GM12865 (cell line): ENCODE measurements at regions not wholly inside any gene's neighbourhood (a gene's known extent, or its start where the extent isn't known, plus 50 kb on each side); places are given as distances from the start of the nearest gene placed in this dataset.

Experiments
- DNase-seq: peaks from one replicate; pipeline ENCODE4 v3.0.0; 2010; ENCODE audit warnings: low read depth
- H3K4me3 ChIP-seq: 2 replicates; pipeline ENCODE4 v1.5.1; 2011; ENCODE audit warnings: mild to moderate bottlenecking, low read depth, low read length, control low read depth
- TF ChIP-seq, protein P1 (sequence below): IDR thresholded peaks from 2 replicates; pipeline ENCODE4 v1.5.1; 2011; ENCODE audit warnings: low read length, control low read depth, low read depth, inconsistent platforms; ENCODE audit not compliant: insufficient read depth; ENCODE audit errors: missing control alignments

DNA sequence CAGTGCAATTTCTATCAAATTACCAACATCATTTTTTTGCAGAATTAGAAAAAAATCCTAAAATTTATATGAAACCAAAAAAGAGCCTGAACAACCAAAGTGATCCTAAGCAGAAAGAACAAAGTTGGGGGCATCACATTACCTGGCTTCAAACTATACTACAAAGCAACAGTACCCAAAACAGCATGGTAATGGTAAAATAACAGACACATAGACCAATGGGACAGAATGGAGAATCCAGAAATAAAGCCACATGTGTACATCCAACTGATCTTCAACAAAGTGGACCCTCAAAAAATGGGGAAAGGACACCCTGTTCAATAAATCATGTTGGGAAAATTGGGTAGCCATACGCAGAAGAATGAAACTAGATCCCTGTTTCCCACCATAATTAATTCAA, 245.7 kb upstream of the CTAGE1 start:
- H3K4me3 ChIP-seq = no peak overlapping the region
- DNase-seq = no peak
- TF ChIP-seq, protein P1, sequence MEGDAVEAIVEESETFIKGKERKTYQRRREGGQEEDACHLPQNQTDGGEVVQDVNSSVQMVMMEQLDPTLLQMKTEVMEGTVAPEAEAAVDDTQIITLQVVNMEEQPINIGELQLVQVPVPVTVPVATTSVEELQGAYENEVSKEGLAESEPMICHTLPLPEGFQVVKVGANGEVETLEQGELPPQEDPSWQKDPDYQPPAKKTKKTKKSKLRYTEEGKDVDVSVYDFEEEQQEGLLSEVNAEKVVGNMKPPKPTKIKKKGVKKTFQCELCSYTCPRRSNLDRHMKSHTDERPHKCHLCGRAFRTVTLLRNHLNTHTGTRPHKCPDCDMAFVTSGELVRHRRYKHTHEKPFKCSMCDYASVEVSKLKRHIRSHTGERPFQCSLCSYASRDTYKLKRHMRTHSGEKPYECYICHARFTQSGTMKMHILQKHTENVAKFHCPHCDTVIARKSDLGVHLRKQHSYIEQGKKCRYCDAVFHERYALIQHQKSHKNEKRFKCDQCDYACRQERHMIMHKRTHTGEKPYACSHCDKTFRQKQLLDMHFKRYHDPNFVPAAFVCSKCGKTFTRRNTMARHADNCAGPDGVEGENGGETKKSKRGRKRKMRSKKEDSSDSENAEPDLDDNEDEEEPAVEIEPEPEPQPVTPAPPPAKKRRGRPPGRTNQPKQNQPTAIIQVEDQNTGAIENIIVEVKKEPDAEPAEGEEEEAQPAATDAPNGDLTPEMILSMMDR = no peak

DNA sequence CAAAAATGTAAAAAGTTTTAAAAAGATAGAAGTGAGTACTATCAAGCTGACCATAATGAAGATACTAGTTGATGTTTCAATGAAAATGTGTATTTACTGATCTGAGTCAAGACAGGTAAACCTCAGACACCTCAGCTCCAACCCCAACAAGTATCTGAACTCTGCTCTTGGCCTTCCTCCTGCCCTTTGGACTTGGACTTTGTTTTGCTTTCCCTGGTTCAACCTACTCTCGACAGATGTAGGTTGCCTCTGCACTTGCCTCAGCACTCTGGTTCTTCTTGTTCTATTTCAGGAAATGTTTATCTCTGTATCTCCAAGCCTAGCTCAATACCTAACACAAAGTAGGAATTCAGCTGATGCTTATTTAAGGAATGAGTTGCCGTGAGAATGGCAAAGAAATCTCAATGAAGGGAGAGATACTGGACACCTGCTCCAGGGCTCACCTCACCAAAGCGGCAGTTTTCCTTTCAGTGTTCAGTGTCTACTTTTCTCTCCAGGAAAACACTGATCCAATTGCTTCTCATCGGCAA, 248.8 kb upstream of the CTAGE1 start:
- no peak for DNase-seq
- TF ChIP-seq, protein P1 = no peak
- no peak overlapping the region for H3K4me3 ChIP-seq

DNA sequence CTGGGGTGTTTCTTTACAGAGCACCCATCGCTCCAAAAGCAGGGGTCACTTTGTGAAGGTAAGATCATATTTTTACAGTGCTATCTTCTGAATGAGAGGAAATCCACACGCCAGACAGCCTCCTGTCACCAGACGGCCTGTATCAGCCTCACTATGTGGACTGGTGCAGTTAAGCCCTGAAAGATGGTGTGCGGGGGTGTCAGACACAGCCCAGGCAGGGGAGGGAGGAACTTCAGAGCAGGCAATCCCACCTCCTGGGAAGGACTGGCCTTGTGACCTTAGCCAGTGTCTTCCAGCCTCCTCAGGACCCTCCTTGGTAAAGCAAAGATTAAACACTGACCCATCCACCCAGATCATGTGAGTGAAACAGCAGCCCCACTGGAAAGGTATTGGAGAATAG, 249.4 kb upstream of the CTAGE1 start:
- no peak for DNase-seq
- TF ChIP-seq, protein P1 = no peak
- no peak overlapping the region for H3K4me3 ChIP-seq

DNA sequence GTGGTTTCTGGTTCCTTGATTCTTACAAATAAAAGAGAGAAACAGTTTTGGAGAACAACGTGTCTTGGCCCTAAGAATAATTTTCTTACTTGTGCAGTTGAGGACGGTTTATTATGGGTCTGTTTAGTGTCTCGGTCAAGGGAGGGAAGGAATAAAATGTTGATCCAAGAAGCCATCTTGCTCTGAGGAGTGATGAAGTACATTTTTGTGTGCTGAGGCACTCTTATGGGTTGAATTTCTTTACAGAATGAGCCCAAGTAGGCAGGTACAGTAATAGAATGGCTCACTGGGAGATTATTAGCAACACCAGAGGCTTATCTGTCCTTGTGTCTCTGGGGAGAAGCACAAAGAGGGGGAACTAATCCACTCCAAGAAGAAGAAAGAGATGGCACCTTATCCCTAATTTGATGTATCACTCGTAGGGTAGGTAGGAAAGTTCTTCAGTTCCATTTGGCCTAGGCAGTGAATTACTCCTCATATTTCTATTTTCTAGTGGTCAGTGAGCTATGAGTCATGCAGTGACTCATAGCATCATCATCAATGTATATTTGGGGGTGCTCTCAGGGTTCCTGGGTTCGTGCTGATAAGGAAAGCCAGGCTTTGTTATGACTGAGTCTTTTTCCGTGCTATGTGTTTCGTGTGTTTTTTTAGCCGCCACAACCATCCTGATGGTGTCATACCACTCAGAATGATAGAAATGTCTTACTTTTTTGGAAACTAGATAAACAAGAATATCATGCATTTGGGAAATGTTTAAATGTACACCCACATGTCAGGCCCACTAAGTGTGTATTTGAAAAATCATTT, 250.1 kb upstream of the CTAGE1 start:
- TF ChIP-seq, protein P1 = no peak
- DNase-seq = peak; percentile 36
- no peak overlapping the region for H3K4me3 ChIP-seq

DNA sequence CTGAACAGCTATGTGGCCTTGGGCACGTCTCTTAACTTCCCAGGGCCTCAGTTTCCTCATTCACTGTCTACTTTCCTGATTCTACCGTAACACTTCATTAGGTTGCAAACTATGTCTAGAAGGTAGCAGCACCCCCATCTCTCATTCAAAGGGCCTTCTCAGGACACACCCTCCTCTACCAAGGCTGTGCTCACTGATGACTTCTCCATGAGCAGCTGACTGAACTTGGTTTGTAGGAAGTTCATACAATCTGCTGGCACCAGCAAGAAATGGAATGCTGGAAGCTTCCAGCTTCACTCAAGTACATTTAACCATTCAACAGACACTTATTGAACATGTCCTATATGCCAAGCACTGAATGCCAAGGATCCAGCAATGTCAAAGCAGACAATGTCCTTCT, 250.8 kb upstream of the CTAGE1 start:
- DNase-seq = no peak
- H3K4me3 ChIP-seq = no peak overlapping the region
- TF ChIP-seq, protein P1 = no peak

DNA sequence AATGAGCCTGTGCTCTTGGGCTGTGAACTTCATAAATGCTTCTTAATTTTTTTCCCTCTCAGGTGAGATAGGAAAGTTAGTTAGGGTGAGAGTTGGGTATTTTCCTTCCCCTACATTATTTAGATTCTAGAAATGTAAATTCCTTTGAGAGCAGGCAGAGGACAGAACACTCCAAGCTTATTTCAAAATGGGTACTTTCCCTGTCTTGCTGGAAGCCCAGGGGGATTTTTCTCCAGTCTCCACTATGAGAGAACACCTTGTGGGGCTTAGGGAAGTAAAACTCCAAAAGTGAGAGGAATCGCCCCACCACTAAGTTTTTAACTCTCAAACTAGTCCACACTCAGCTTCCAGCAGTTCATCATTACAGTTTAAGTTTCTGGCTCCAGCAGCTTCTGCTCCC, 253.2 kb upstream of the CTAGE1 start:
- no peak overlapping the region for H3K4me3 ChIP-seq
- peak; percentile 37 for DNase-seq
- TF ChIP-seq, protein P1 = no peak

DNA sequence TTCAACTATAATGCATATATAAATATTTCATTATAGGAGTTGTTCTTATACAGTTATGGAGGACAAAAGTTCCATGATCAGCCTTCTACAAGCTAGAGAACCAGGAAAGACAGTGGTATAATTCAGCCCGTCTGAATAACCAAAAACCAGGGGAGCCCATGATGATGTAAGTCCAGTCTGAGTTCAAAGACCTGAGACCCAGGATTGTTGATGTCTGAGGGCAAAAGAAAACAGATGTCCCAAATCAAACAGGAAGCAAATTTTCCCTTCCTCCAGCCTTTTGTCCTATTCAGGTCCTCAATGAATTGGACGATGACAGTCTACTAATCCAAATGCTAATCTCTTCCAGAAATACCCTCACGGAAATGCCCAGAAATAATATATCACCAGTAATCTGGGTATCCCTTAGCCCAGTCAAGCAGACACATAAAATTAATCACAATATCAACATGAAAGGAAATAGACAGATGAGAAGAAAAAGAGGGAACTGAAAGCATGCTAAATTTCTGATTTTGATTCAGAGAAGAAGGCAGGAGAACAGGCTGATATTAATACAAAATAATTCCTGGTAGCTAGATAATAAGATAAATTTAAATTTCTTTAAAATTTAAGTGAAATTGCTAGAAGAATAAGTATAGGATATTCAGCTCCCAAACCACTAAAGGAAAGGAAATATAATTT, 255.6 kb upstream of the CTAGE1 start:
- H3K4me3 ChIP-seq = no peak overlapping the region
- TF ChIP-seq, protein P1 = no peak
- DNase-seq = no peak
